ENCODE measurements at regions not wholly inside any gene's neighbourhood (a gene's known extent, or its start where the extent isn't known, plus 50 kb on each side); places are given as distances from the start of the nearest gene placed in this dataset.

DNA sequence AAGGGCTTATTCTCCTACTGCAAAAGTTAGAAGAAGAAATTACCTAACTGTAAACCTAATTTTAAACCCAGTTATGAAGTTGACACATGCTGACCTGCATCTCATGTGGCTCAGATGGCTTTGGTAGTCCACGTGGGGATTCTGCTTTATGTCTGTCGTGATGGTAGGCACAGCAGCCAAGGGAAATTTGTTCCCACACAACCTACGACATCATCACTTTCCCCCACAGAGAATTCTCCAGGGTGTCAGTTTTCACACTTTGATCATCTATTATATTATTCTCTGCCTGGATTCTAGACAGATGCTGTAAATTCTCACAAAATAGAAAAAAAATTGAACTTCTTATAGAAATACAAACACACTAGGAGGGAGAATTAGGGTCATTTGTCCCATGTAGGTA lies 70.6 kb downstream of the PTHLH start:
- no peak for DNase-seq
- Histone ChIP-seq H3K36me3 (no peaks in the 10 kb centered on the region), H3K27me3 (no peaks in the 10 kb centered on the region; the same call in 1 of the 2 replicates), H3K4me1 (no peaks in the 10 kb centered on the region), H3K4me3 (ENCODE audit: low read depth, low read length) (no peak overlapping the region), H3K9me3 (no peaks in the 10 kb centered on the region)
- TF ChIP-seq, protein P1, sequence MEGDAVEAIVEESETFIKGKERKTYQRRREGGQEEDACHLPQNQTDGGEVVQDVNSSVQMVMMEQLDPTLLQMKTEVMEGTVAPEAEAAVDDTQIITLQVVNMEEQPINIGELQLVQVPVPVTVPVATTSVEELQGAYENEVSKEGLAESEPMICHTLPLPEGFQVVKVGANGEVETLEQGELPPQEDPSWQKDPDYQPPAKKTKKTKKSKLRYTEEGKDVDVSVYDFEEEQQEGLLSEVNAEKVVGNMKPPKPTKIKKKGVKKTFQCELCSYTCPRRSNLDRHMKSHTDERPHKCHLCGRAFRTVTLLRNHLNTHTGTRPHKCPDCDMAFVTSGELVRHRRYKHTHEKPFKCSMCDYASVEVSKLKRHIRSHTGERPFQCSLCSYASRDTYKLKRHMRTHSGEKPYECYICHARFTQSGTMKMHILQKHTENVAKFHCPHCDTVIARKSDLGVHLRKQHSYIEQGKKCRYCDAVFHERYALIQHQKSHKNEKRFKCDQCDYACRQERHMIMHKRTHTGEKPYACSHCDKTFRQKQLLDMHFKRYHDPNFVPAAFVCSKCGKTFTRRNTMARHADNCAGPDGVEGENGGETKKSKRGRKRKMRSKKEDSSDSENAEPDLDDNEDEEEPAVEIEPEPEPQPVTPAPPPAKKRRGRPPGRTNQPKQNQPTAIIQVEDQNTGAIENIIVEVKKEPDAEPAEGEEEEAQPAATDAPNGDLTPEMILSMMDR (IDR thresholded peaks at IDR 0.05; ENCODE audit: low read depth, low read length) = no peak

DNA sequence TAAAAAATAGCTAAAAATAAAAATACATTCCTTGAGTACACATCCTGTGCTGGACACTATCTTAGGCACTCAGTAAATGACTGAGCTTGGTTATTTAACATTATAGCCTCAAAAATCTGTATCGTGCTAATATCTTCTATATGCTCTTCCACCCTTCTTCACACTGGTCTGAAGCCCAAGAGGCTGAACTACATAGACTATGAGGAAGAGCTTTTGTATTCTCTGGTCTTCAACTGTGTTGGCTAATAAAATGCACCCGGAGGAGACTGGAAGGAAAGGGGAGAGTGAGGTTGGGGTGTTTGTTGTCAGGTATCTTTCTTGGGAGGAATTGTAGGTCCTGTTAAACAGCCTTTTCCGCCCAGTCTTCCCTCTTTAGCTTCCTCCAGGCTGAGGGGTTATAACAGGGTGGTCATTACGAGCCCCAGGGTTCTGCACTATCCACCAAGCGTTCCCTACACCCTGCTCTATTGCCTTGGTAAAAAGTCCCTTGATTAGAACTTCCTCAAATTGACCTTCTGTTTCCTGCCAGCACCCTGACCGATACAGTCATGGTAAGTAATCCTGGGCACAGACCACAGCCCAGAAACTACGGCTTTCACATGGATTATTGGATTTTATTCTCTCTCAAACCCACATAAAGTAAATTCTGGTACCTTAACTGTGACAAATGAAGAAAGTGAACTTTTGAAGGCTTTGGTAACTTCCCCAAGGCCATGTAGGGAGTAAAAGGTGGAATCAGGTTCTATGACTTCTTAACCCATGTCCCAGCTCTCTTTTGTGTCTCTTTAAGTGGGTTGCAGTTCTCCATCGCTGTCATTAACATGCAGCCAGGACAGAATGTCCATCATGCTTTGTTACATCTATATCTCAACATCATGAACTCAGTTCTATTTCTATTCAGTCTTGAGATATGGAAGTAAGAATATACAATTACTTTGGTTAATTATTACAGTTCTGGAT lies 71.3 kb downstream of the PTHLH start:
- no peak overlapping the region for H3K4me3 ChIP-seq (ENCODE audit: low read depth, low read length)
- no peaks in the 10 kb centered on the region; the same call in 1 of the 2 replicates for H3K27me3 ChIP-seq
- TF ChIP-seq, protein P1 (IDR thresholded peaks at IDR 0.05; ENCODE audit: low read depth, low read length) = no peak
- H3K36me3 ChIP-seq = no peaks in the 10 kb centered on the region
- no peaks in the 10 kb centered on the region for H3K4me1 ChIP-seq
- H3K9me3 ChIP-seq = no peaks in the 10 kb centered on the region
- no peak for DNase-seq

DNA sequence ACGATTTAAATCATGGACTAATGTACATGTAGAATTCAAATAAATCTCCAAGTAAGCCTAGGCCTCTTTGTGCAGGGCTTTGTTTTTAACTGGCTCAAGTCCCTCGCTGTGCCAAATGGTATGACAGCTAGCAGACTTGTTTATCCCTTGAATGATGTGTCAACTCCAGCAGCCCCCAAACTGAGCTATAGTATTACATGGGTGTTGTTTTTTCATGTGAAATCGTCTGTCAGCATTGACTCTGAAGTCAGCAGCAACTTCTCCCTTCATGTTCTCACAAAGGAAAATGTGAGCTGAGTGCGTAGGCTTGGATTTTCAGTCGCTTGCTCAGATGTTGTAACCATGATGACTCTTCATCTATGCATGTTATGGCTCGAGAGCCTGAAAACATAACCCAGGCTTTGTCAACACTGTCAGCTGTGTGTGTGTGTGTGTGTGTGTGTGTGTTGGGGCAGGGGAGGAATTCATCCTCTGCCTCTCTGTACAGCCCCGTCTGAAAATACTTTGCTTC lies 73.3 kb downstream of the PTHLH start:
- H3K27me3 ChIP-seq = peaks cover 6% of the 10 kb centered on the region; the same call in 1 of the 2 replicates
- H3K4me3 ChIP-seq (ENCODE audit: low read depth, low read length) = no peak overlapping the region
- DNase-seq = no peak
- H3K9me3 ChIP-seq = no peaks in the 10 kb centered on the region
- H3K36me3 ChIP-seq = no peaks in the 10 kb centered on the region
- no peaks in the 10 kb centered on the region for H3K4me1 ChIP-seq
- TF ChIP-seq, protein P1 (IDR thresholded peaks at IDR 0.05; ENCODE audit: low read depth, low read length) = no peak

DNA sequence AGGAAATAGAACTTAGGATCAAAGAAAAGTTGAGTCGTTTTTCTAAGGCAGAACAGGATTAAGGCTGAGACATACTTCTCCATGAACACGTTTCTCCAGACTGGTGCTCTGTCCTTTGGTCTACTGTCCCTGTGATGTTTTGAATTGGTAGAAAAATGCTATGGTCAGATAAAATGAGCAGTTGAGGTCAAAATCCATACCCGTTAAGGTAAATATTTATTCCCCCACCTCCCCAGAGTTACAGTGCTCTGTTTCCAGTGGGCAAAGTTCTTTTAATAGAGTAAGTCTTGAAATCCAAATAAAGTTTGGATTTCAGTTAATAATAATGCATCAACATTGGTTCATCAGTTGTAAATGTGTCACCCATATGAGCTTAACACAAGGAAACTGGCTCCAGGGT lies 74.5 kb downstream of the PTHLH start:
- Histone ChIP-seq H3K27me3 (peaks cover 6% of the 10 kb centered on the region; the same call in 1 of the 2 replicates), H3K4me3 (ENCODE audit: low read depth, low read length) (no peak overlapping the region), H3K36me3 (no peaks in the 10 kb centered on the region), H3K9me3 (no peaks in the 10 kb centered on the region), H3K4me1 (no peaks in the 10 kb centered on the region)
- TF ChIP-seq, protein P1 (IDR thresholded peaks at IDR 0.05; ENCODE audit: low read depth, low read length) = no peak
- DNase-seq = no peak

DNA sequence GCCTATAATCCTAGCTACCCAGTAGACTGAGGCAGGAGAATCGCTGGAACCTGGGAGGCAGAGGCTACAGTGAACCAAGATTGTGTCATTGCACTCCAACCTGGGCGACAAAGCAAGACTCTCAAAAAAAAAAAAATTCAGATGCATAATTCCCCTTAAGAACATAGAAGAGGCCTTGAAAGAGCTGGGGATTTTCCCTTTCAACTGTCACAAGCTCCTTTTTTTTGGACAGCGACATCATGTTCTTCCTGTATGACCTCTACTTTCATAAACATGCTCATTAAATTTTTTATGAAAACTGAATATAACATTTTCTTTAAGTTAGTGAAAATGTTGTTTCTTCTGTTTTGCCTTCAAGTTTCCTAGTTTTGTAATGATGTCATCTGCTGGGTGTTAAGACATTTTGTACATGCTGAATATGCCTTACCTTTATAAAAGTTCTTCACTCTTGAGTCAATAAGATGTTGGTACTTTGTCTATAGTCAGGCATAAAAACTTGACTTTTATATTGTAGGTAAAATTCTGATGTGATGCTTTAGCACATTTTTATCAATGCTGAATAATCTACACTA lies 76.0 kb downstream of the PTHLH start:
- Histone ChIP-seq H3K27me3 (peaks cover 6% of the 10 kb centered on the region; the same call in 1 of the 2 replicates), H3K9me3 (no peaks in the 10 kb centered on the region), H3K4me3 (ENCODE audit: low read depth, low read length) (no peak overlapping the region), H3K4me1 (no peaks in the 10 kb centered on the region), H3K36me3 (no peaks in the 10 kb centered on the region)
- no peak for DNase-seq
- TF ChIP-seq, protein P1 (IDR thresholded peaks at IDR 0.05; ENCODE audit: low read depth, low read length) = no peak
